ENCODE measurements at regions not wholly inside any gene's neighbourhood (a gene's known extent, or its start where the extent isn't known, plus 50 kb on each side); places are given as distances from the start of the nearest gene placed in this dataset.

DNA sequence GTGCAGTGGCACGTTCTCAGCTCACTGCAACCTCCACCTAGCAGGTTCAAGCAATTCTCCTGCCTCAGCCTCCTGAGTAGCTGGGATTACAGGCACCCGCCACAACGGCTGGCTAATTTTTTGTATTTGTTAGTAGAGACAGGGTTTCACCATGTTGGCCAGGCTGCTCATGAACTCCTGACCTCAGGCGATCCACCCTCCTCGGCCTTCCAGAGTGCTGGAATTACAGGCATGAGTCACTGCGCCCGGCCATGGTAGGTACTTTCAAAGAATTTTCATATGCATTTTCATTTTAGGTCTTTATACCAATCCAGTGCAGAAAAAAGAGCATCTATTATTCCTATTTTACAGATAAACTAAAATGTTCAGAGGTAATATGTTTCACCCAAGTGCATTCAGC, 411.3 kb upstream of the USP15 start:
- TF ChIP-seq, protein P1, sequence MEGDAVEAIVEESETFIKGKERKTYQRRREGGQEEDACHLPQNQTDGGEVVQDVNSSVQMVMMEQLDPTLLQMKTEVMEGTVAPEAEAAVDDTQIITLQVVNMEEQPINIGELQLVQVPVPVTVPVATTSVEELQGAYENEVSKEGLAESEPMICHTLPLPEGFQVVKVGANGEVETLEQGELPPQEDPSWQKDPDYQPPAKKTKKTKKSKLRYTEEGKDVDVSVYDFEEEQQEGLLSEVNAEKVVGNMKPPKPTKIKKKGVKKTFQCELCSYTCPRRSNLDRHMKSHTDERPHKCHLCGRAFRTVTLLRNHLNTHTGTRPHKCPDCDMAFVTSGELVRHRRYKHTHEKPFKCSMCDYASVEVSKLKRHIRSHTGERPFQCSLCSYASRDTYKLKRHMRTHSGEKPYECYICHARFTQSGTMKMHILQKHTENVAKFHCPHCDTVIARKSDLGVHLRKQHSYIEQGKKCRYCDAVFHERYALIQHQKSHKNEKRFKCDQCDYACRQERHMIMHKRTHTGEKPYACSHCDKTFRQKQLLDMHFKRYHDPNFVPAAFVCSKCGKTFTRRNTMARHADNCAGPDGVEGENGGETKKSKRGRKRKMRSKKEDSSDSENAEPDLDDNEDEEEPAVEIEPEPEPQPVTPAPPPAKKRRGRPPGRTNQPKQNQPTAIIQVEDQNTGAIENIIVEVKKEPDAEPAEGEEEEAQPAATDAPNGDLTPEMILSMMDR (IDR thresholded peaks at IDR 0.05; ENCODE audit: low read depth, low read length), result no peak
- no peak for TF ChIP-seq EZH2phosphoT487 (IDR thresholded peaks at IDR 0.05; ENCODE audit: low read depth)

All from OCI-LY3 (cell line).